HCT116 (cell line): ENCODE measurements at regions not wholly inside any gene's neighbourhood (a gene's known extent, or its start where the extent isn't known, plus 50 kb on each side); places are given as distances from the start of the nearest gene placed in this dataset.

Experiments used
- CEBPB ChIP-seq: IDR thresholded peaks from 2 replicates; pipeline ENCODE4 v1.6.1; 2012; ENCODE audit warnings: low read depth
- EGR1 ChIP-seq: IDR thresholded peaks from 2 replicates; pipeline ENCODE4 v1.6.1; 2012; ENCODE audit warnings: low read depth
- ELF1 ChIP-seq: IDR thresholded peaks from 2 replicates; pipeline ENCODE4 v1.6.1; 2012; ENCODE audit warnings: low read depth, borderline replicate concordance
- EZH2phosphoT487 ChIP-seq: fragments of 200-600 bp; IDR thresholded peaks from 2 replicates; pipeline ENCODE4 v1.6.1; 2018; ENCODE audit warnings: antibody characterized with exemption, borderline replicate concordance
- FOSL1 ChIP-seq: IDR thresholded peaks from 2 replicates; pipeline ENCODE4 v1.6.1; 2012; ENCODE audit warnings: low read depth
- JUND ChIP-seq: IDR thresholded peaks from 2 replicates; pipeline ENCODE4 v1.6.1; 2012
- POLR2A ChIP-seq: IDR thresholded peaks from 2 replicates; pipeline ENCODE4 v1.7.0; 2011; ENCODE audit warnings: borderline replicate concordance; ENCODE audit not compliant: insufficient read depth, insufficient read length; ENCODE audit errors: extremely low read depth
- SIN3A ChIP-seq: IDR thresholded peaks from 2 replicates; pipeline ENCODE4 v1.6.1; 2012; ENCODE audit warnings: low read depth
- TCF7L2 ChIP-seq: IDR thresholded peaks from 2 replicates; pipeline ENCODE4 v1.7.0; 2011; ENCODE audit warnings: borderline replicate concordance, inconsistent platforms; ENCODE audit not compliant: insufficient read depth, insufficient read length; ENCODE audit errors: extremely low read depth
- ZNF274 ChIP-seq: fragments of 200-500 bp; sonication (Bioruptor generic); IDR thresholded peaks from 2 replicates; pipeline ENCODE4 v1.6.1; 2014; ENCODE audit warnings: mild to moderate bottlenecking, low read depth, low read length, inconsistent platforms
- TF ChIP-seq, protein P1 (sequence below), 3 experiments: fragments of 200-600 bp in 1 of 3; sonication (generic) in 1 of 3; IDR thresholded peaks in 2 of 3; conservative IDR thresholded peaks in 1 of 3; 2 replicates each; pipeline ENCODE4 v1.5.1; 2012 to 2017; ENCODE audit warnings: low read depth in 2 of 3, low read length in 2 of 3, antibody characterized with exemption in 1 of 3, borderline replicate concordance in 1 of 3, control low read depth in 1 of 3, mild to moderate bottlenecking in 1 of 3, mixed read lengths in 1 of 3, mixed run types in 1 of 3, moderate library complexity in 1 of 3; ENCODE audit not compliant: insufficient read depth in 1 of 3
- TF ChIP-seq, protein P2 (sequence below): IDR thresholded peaks from 2 replicates; pipeline ENCODE4 v1.6.1; 2012
- TF ChIP-seq, protein P3 (sequence below): IDR thresholded peaks from 2 replicates; pipeline ENCODE4 v1.6.1; 2012; ENCODE audit warnings: low read depth

DNA sequence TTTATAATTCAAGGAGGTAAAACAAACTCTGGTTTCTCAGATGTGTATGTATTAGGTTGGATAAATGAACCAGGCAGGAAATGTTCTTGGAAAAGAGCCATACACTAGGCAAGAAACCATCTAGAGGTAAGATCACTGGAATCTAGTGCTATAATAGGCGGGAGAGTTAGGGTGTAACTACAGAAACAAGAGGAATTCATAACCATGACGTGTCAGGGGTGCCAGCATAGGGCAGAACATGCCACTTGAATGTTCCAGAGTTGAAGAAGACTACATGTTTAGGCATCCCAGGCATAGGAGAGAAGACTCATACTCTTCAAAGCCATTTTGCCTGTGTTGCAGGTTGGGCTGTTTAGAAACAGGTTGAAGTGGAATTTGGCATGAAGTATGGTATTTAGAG is 198.7 kb downstream of the CCNG2 start:
- TF ChIP-seq, protein P1, sequence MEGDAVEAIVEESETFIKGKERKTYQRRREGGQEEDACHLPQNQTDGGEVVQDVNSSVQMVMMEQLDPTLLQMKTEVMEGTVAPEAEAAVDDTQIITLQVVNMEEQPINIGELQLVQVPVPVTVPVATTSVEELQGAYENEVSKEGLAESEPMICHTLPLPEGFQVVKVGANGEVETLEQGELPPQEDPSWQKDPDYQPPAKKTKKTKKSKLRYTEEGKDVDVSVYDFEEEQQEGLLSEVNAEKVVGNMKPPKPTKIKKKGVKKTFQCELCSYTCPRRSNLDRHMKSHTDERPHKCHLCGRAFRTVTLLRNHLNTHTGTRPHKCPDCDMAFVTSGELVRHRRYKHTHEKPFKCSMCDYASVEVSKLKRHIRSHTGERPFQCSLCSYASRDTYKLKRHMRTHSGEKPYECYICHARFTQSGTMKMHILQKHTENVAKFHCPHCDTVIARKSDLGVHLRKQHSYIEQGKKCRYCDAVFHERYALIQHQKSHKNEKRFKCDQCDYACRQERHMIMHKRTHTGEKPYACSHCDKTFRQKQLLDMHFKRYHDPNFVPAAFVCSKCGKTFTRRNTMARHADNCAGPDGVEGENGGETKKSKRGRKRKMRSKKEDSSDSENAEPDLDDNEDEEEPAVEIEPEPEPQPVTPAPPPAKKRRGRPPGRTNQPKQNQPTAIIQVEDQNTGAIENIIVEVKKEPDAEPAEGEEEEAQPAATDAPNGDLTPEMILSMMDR (IDR thresholded peaks at IDR 0.05 in 2 of 3, conservative IDR thresholded peaks at IDR 0.05 in 1 of 3; ENCODE audit: borderline replicate concordance in 1 of 3, insufficient read depth in 1 of 3, low read depth in 2 of 3, low read length in 2 of 3) = no peak
- TF ChIP-seq EZH2phosphoT487 = no peak
- TF ChIP-seq CEBPB = no peak
- no peak for TF ChIP-seq ELF1
- TF ChIP-seq, protein P2, sequence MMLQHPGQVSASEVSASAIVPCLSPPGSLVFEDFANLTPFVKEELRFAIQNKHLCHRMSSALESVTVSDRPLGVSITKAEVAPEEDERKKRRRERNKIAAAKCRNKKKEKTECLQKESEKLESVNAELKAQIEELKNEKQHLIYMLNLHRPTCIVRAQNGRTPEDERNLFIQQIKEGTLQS = no peak
- no peak for TF ChIP-seq TCF7L2
- TF ChIP-seq POLR2A = no peak
- no peak for TF ChIP-seq ZNF274
- TF ChIP-seq, protein P3, sequence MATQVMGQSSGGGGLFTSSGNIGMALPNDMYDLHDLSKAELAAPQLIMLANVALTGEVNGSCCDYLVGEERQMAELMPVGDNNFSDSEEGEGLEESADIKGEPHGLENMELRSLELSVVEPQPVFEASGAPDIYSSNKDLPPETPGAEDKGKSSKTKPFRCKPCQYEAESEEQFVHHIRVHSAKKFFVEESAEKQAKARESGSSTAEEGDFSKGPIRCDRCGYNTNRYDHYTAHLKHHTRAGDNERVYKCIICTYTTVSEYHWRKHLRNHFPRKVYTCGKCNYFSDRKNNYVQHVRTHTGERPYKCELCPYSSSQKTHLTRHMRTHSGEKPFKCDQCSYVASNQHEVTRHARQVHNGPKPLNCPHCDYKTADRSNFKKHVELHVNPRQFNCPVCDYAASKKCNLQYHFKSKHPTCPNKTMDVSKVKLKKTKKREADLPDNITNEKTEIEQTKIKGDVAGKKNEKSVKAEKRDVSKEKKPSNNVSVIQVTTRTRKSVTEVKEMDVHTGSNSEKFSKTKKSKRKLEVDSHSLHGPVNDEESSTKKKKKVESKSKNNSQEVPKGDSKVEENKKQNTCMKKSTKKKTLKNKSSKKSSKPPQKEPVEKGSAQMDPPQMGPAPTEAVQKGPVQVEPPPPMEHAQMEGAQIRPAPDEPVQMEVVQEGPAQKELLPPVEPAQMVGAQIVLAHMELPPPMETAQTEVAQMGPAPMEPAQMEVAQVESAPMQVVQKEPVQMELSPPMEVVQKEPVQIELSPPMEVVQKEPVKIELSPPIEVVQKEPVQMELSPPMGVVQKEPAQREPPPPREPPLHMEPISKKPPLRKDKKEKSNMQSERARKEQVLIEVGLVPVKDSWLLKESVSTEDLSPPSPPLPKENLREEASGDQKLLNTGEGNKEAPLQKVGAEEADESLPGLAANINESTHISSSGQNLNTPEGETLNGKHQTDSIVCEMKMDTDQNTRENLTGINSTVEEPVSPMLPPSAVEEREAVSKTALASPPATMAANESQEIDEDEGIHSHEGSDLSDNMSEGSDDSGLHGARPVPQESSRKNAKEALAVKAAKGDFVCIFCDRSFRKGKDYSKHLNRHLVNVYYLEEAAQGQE = no peak
- TF ChIP-seq FOSL1 = no peak
- TF ChIP-seq JUND = no peak
- TF ChIP-seq EGR1 = no peak
- no peak for TF ChIP-seq SIN3A
